Loucy (cell line): ENCODE measurements at regions not wholly inside any gene's neighbourhood (a gene's known extent, or its start where the extent isn't known, plus 50 kb on each side); places are given as distances from the start of the nearest gene placed in this dataset.
"Not testable (repeated sequence)": the region's sequence is repeated elsewhere in the genome, so short reads cannot be mapped to it uniquely, and the experiment has no call there.

Source experiments
- EZH2phosphoT487 ChIP-seq: fragments of 200-600 bp; IDR thresholded peaks from 2 replicates; pipeline ENCODE4 v1.6.1; 2018; ENCODE audit warnings: antibody characterized with exemption, mild to moderate bottlenecking, moderate library complexity, borderline replicate concordance
- TF ChIP-seq, protein P1 (sequence below): fragments of 200-600 bp; sonication (generic); conservative IDR thresholded peaks from 2 replicates; pipeline ENCODE4 v1.5.1; 2014; ENCODE audit warnings: mild to moderate bottlenecking, antibody characterized with exemption, low read length

DNA sequence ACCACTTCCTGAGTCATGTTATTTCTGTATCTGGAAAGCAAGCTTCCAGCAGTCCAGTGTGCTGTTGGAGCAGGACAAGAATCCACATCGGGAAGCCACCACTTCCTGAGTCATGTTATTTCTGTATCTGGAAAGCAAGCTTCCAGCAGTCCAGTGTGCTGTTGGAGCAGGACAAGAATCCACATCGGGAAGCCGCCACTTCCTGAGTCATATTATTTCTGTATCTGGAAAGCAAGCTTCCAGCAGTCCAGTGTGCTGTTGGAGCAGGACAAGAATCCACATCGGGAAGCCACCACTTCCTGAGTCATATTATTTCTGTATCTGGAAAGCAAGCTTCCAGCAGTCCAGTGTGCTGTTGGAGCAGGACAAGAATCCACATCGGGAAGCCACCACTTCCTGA, 170.2 kb upstream of the EXOC2 start:
- TF ChIP-seq, protein P1, sequence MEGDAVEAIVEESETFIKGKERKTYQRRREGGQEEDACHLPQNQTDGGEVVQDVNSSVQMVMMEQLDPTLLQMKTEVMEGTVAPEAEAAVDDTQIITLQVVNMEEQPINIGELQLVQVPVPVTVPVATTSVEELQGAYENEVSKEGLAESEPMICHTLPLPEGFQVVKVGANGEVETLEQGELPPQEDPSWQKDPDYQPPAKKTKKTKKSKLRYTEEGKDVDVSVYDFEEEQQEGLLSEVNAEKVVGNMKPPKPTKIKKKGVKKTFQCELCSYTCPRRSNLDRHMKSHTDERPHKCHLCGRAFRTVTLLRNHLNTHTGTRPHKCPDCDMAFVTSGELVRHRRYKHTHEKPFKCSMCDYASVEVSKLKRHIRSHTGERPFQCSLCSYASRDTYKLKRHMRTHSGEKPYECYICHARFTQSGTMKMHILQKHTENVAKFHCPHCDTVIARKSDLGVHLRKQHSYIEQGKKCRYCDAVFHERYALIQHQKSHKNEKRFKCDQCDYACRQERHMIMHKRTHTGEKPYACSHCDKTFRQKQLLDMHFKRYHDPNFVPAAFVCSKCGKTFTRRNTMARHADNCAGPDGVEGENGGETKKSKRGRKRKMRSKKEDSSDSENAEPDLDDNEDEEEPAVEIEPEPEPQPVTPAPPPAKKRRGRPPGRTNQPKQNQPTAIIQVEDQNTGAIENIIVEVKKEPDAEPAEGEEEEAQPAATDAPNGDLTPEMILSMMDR, result not testable (repeated sequence)
- TF ChIP-seq EZH2phosphoT487, result not testable (repeated sequence)
